ENCODE measurements at regions not wholly inside any gene's neighbourhood (a gene's known extent, or its start where the extent isn't known, plus 50 kb on each side); places are given as distances from the start of the nearest gene placed in this dataset.

GRCh38 chr14:47744155-47744554 lies 68.8 kb upstream of the MDGA2 start:
- no peak for FAIRE-seq

GRCh38 chr14:47739541-47739940 lies 64.1 kb upstream of the MDGA2 start:
- no peak for DNase-seq (ENCODE audit: low spot score)
- no peak for FAIRE-seq

More at GRCh38 chr14:47744155-47744554, 68.8 kb upstream of the MDGA2 start:
- DNase-seq (ENCODE audit: low spot score): no peak

GRCh38 chr14:47730296-47730695 lies 54.9 kb upstream of the MDGA2 start:
- FAIRE-seq: no peak
- DNase-seq (ENCODE audit: low spot score): no peak

Measured in urothelium cell line (cell line).